IMR-90 (cell line): ENCODE measurements at regions not wholly inside any gene's neighbourhood (a gene's known extent, or its start where the extent isn't known, plus 50 kb on each side); places are given as distances from the start of the nearest gene placed in this dataset.

ENCODE experiments used
- ATAC-seq: fragments of 200-7000 bp; cut with Tn5 transposase; 2 replicates; pipeline ENCODE4 v1.9.1; 2020; ENCODE audit warnings: low read depth, mild to moderate bottlenecking, moderate library complexity
- BruUV-seq: library from RNA; stranded (reverse); fragments of 400-500 nt; replicated peaks from 2 replicates; lab custom pipeline; 2021; lab: Mats Ljungman, UMichigan
- CTCF ChIA-PET: fragments of 300-600 bp; formaldehyde crosslinking; extraction: SDS; loops from one replicate; lab custom pipeline; 2021; ENCODE audit warnings: antibody characterized with exemption; lab: Yijun Ruan, JAX
- POLR2A ChIA-PET: fragments of 300-600 bp; sonication (Branson Sonifier 250); formaldehyde crosslinking; loops from one replicate; lab custom pipeline; 2022; ENCODE audit warnings: antibody characterized with exemption; ENCODE audit not compliant: unreplicated experiment; lab: Charles Lee
- DNase-seq: peaks from one replicate; pipeline ENCODE4 v3.0.0; 2013
- H2AFZ ChIP-seq: replicated peaks from 2 replicates; pipeline ENCODE3; 2013; ENCODE audit warnings: low read length, mild to moderate bottlenecking; ENCODE audit not compliant: poor library complexity
- H2AK5ac ChIP-seq: 2 replicates; pipeline ENCODE4 v1.6.1; 2013; ENCODE audit warnings: low read depth, low read length, inconsistent platforms
- H2AK9ac ChIP-seq: replicated peaks from 2 replicates; pipeline ENCODE3; 2013; ENCODE audit warnings: mild to moderate bottlenecking, low read depth, low read length, moderate library complexity; ENCODE audit not compliant: poor library complexity
- H2BK120ac ChIP-seq: 2 replicates; pipeline ENCODE4 v1.6.1; 2013; ENCODE audit warnings: low read depth, low read length, inconsistent platforms
- H2BK15ac ChIP-seq: 3 replicates; pipeline ENCODE4 v1.6.1; 2013; ENCODE audit warnings: low read depth, low read length, inconsistent platforms
- H2BK20ac ChIP-seq: 2 replicates; pipeline ENCODE4 v1.6.1; 2013; ENCODE audit warnings: low read depth, mild to moderate bottlenecking, inconsistent platforms, low read length, moderate library complexity
- H2BK5ac ChIP-seq: 2 replicates; pipeline ENCODE4 v1.6.1; 2013; ENCODE audit warnings: mild to moderate bottlenecking, low read depth, low read length, inconsistent platforms; ENCODE audit not compliant: poor library complexity, severe bottlenecking
- H3K14ac ChIP-seq: replicated peaks from 2 replicates; pipeline ENCODE4 v1.6.1; 2013; ENCODE audit warnings: low read depth, low read length, inconsistent platforms
- H3K18ac ChIP-seq: 2 replicates; pipeline ENCODE4 v1.6.1; 2013; ENCODE audit warnings: low read depth, low read length, control low read depth
- H3K23ac ChIP-seq: 2 replicates; pipeline ENCODE4 v1.6.1; 2013; ENCODE audit warnings: low read depth, low read length, inconsistent platforms
- H3K27ac ChIP-seq: 2 replicates; pipeline ENCODE4 v1.5.1; 2013; ENCODE audit warnings: mild to moderate bottlenecking, control low read depth, low read length; ENCODE audit not compliant: insufficient read depth
- H3K27me3 ChIP-seq: 2 replicates; pipeline ENCODE4 v1.6.1; 2013; ENCODE audit warnings: low read length; ENCODE audit not compliant: control insufficient read depth, insufficient read depth
- H3K36me3 ChIP-seq: 2 replicates; pipeline ENCODE4 v1.6.1; 2013; ENCODE audit warnings: low read length, mixed read lengths; ENCODE audit not compliant: control insufficient read depth, insufficient read depth
- H3K4ac ChIP-seq: 2 replicates; pipeline ENCODE4 v1.6.1; 2013; ENCODE audit warnings: low read depth, low read length, inconsistent platforms
- H3K4me1 ChIP-seq: 2 replicates; pipeline ENCODE4 v1.6.1; 2013; ENCODE audit warnings: low read length, mixed read lengths; ENCODE audit not compliant: control insufficient read depth, insufficient read depth
- H3K4me2 ChIP-seq: 2 replicates; pipeline ENCODE4 v1.6.1; 2013; ENCODE audit warnings: low read depth, mild to moderate bottlenecking, control low read depth, low read length, moderate library complexity
- H3K4me3 ChIP-seq: 2 replicates; pipeline ENCODE4 v1.5.1; 2013; ENCODE audit warnings: low read depth, mild to moderate bottlenecking, control low read depth, low read length, moderate library complexity; ENCODE audit not compliant: insufficient read depth
- H3K56ac ChIP-seq: 2 replicates; pipeline ENCODE4 v1.6.1; 2013; ENCODE audit warnings: low read length, inconsistent platforms; ENCODE audit not compliant: insufficient read depth; ENCODE audit errors: extremely low read depth
- H3K79me1 ChIP-seq, 2 experiments: 2 replicates each; pipeline ENCODE4 v1.6.1; 2013; ENCODE audit warnings: low read length in 2 of 2, inconsistent platforms in 1 of 2, low read depth in 1 of 2
- H3K9ac ChIP-seq: 2 replicates; pipeline ENCODE4 v1.6.1; 2013; ENCODE audit warnings: low read depth, low read length, control low read depth
- H3K9me1 ChIP-seq: 2 replicates; pipeline ENCODE4 v1.6.1; 2013; ENCODE audit warnings: low read length, inconsistent platforms; ENCODE audit not compliant: insufficient read depth
- H3K9me3 ChIP-seq: 2 replicates; pipeline ENCODE4 v1.6.1; 2013; ENCODE audit warnings: low read length; ENCODE audit not compliant: control insufficient read depth, insufficient read depth
- H4K20me1 ChIP-seq: 2 replicates; pipeline ENCODE4 v1.6.1; 2013; ENCODE audit warnings: low read length, inconsistent platforms; ENCODE audit not compliant: insufficient read depth
- H4K5ac ChIP-seq: 2 replicates; pipeline ENCODE4 v1.6.1; 2013; ENCODE audit warnings: mild to moderate bottlenecking, low read depth, low read length, control low read depth
- H4K8ac ChIP-seq, 2 experiments: 2 replicates each; pipeline ENCODE4 v1.6.1; 2013; ENCODE audit warnings: low read depth in 2 of 2, low read length in 2 of 2, control low read depth in 1 of 2, inconsistent platforms in 1 of 2
- H4K91ac ChIP-seq: 2 replicates; pipeline ENCODE4 v1.6.1; 2013; ENCODE audit warnings: low read depth, low read length, inconsistent platforms; ENCODE audit not compliant: insufficient read depth
- BHLHE40 ChIP-seq: fragments of 150-350 bp; IDR thresholded peaks from 2 replicates; pipeline ENCODE4 v1.6.1; 2016; ENCODE audit warnings: mild to moderate bottlenecking, low read depth, low read length
- CHD1 ChIP-seq: IDR thresholded peaks from 2 replicates; pipeline ENCODE4 v1.6.1; 2012; ENCODE audit warnings: low read depth, low read length, improper control_type of control experiment
- CTCF ChIP-seq: conservative IDR thresholded peaks from 2 replicates; pipeline ENCODE4 v1.5.1; 2012; ENCODE audit warnings: mild to moderate bottlenecking, low read depth, low read length, improper control_type of control experiment
- ELK1 ChIP-seq: fragments of 150-350 bp; IDR thresholded peaks from 2 replicates; pipeline ENCODE4 v1.6.1; 2016; ENCODE audit warnings: low read depth, mild to moderate bottlenecking, low read length, moderate library complexity, borderline replicate concordance
- FOS ChIP-seq: fragments of 150-350 bp; IDR thresholded peaks from 2 replicates; pipeline ENCODE4 v1.6.1; 2016; ENCODE audit warnings: low read depth, low read length
- MAFK ChIP-seq: IDR thresholded peaks from 2 replicates; pipeline ENCODE4 v1.6.1; 2012; ENCODE audit warnings: low read depth, low read length, improper control_type of control experiment
- NFE2L2 ChIP-seq: fragments of 150-350 bp; IDR thresholded peaks from 2 replicates; pipeline ENCODE4 v1.6.1; 2016; ENCODE audit warnings: low read depth, mild to moderate bottlenecking, low read length
- POLR2A ChIP-seq: IDR thresholded peaks from 2 replicates; pipeline ENCODE4 v1.6.1; 2012; ENCODE audit warnings: mild to moderate bottlenecking, low read depth, low read length
- RFX5 ChIP-seq: IDR thresholded peaks from 2 replicates; pipeline ENCODE4 v1.8.0; 2012; ENCODE audit warnings: low read depth, mild to moderate bottlenecking, low read length, moderate library complexity
- SMC3 ChIP-seq: fragments of 150-350 bp; IDR thresholded peaks from 2 replicates; pipeline ENCODE4 v1.6.1; 2016; ENCODE audit warnings: low read depth, mild to moderate bottlenecking, antibody characterized with exemption, low read length, moderate library complexity
- USF2 ChIP-seq: fragments of 150-350 bp; IDR thresholded peaks from 2 replicates; pipeline ENCODE4 v1.6.1; 2017; ENCODE audit warnings: mild to moderate bottlenecking, antibody characterized with exemption, low read length, low read depth
- WGBS, 2 experiments: methylation state at CpG; one replicate each; pipeline versions ENCODE4 v1.1.5 to v1.1.7; 2013; ENCODE audit warnings: missing lambda C conversion rate in 2 of 2; ENCODE audit not compliant: insufficient read length in 1 of 2; ENCODE audit errors: extremely low coverage in 2 of 2; 5-methylcytosine and 5-hydroxymethylcytosine counted together
- dilution Hi-C: fragments of 300-500 bp; cut with HindIII; formaldehyde crosslinking; loops from one replicate; pipeline ENCODE4 v1.14.3; 2018; ENCODE audit warnings: low sequenced_read_pairs; ENCODE audit not compliant: unreplicated experiment
- in situ Hi-C: fragments of 300-500 bp; cut with MboI; formaldehyde crosslinking; loops from 3 replicates; pipeline ENCODE4 v1.14.3; 2019; ENCODE audit warnings: low sequenced_read_pairs, inconsistent platforms, mixed read lengths
- intact Hi-C: fragments of 100-400 bp; cut with micrococcal nuclease; formaldehyde crosslinking; loops from 2 replicates; pipeline ENCODE4 v1.10.0; 2022

GRCh38 chr5:74074111-74074510, 448.1 kb downstream of the ARHGEF28 start:
- CTCF ChIA-PET, result no interaction called here
- H2AFZ ChIP-seq, result no peak overlapping the region

More at GRCh38 chr5:74074111-74074510, 448.1 kb downstream of the ARHGEF28 start:
- Histone ChIP-seq H4K91ac (no peak overlapping the region), H3K4ac (no peak overlapping the region), H4K20me1 (no peaks in the 10 kb centered on the region), H2BK20ac (no peak overlapping the region), H3K79me1 (no peaks in the 10 kb centered on the region), H3K18ac (no peak overlapping the region), H3K9me1 (no peaks in the 10 kb centered on the region), H4K5ac (no peak overlapping the region), H3K4me3 (no peak overlapping the region), H3K4me1 (no peaks in the 10 kb centered on the region), H3K9ac (no peak overlapping the region), H2BK120ac (no peak overlapping the region), H3K56ac (no peak overlapping the region), H2BK15ac (no peak overlapping the region), H2BK5ac (no peak overlapping the region), H3K36me3 (no peaks in the 10 kb centered on the region), H3K4me2 (no peak overlapping the region), H3K14ac (no peak overlapping the region), H3K9me3 (no peaks in the 10 kb centered on the region), H3K27ac (no peak overlapping the region), H4K8ac (no peak overlapping the region), H2AK9ac (no peak overlapping the region), H3K27me3 (peaks cover 16% of the 10 kb centered on the region), H3K23ac (no peak overlapping the region), H2AK5ac (no peak overlapping the region)
- ATAC-seq (no peak), DNase-seq (no peak)
- no TSS peak for BruUV-seq
- intact Hi-C loops (no loop called here), in situ Hi-C loops (no loop called here), dilution Hi-C loops (no loop called here)
- TF ChIP-seq CTCF (no peak), MAFK (no peak), BHLHE40 (no peak), POLR2A (no peak), ELK1 (no peak), FOS (no peak), CHD1 (no peak), NFE2L2 (no peak), USF2 (no peak), SMC3 (no peak), RFX5 (no peak)
- WGBS, 2 experiments, result no CpG with 5 or more reads among the region's 7 CpGs
- POLR2A ChIA-PET, result no interaction called here
